GM23248 (cell line): ENCODE measurements at regions not wholly inside any gene's neighbourhood (a gene's known extent, or its start where the extent isn't known, plus 50 kb on each side); places are given as distances from the start of the nearest gene placed in this dataset.
"Not testable (repeated sequence)": the region's sequence is repeated elsewhere in the genome, so short reads cannot be mapped to it uniquely, and the experiment has no call there.

Experiments used
- DNase-seq: peaks from one replicate; pipeline ENCODE4 v3.0.0-alpha.2; 2015
- H2AFZ ChIP-seq: fragments of 200-600 bp; sonication (generic); 2 replicates; pipeline ENCODE4 v1.6.1; 2016; ENCODE audit warnings: antibody characterized with exemption
- H3F3A ChIP-seq: fragments of 200-600 bp; sonication (generic); 2 replicates; pipeline ENCODE4 v1.6.1; 2016; ENCODE audit warnings: mild to moderate bottlenecking, antibody characterized with exemption, mixed run types; ENCODE audit not compliant: insufficient read depth
- H3K27ac ChIP-seq: fragments of 200-600 bp; sonication (generic); 2 replicates; pipeline ENCODE4 v1.5.1; 2016; ENCODE audit warnings: mild to moderate bottlenecking
- H3K27me3 ChIP-seq: fragments of 200-600 bp; sonication (generic); replicated peaks from 2 replicates; pipeline ENCODE4 v1.6.1; 2016; ENCODE audit warnings: mild to moderate bottlenecking; ENCODE audit not compliant: insufficient read depth
- H3K36me3 ChIP-seq: fragments of 200-600 bp; sonication (generic); 2 replicates; pipeline ENCODE4 v1.6.1; 2016; ENCODE audit warnings: low read depth, mild to moderate bottlenecking
- H3K4me1 ChIP-seq: fragments of 200-600 bp; sonication (generic); 2 replicates; pipeline ENCODE4 v1.6.1; 2016; ENCODE audit warnings: mild to moderate bottlenecking; ENCODE audit not compliant: insufficient read depth
- H3K4me2 ChIP-seq: fragments of 200-600 bp; sonication (generic); one replicate; pipeline ENCODE4 v1.6.1; 2016; ENCODE audit warnings: mild to moderate bottlenecking; ENCODE audit not compliant: unreplicated experiment
- H3K4me3 ChIP-seq: fragments of 200-600 bp; sonication (generic); 2 replicates; pipeline ENCODE4 v1.5.1; 2016; ENCODE audit warnings: mild to moderate bottlenecking
- H3K79me2 ChIP-seq: fragments of 200-600 bp; sonication (generic); 2 replicates; pipeline ENCODE4 v1.6.1; 2016; ENCODE audit warnings: mild to moderate bottlenecking; ENCODE audit not compliant: insufficient read depth
- H3K9ac ChIP-seq: fragments of 200-600 bp; sonication (generic); 2 replicates; pipeline ENCODE4 v1.6.1; 2016; ENCODE audit warnings: mild to moderate bottlenecking
- H3K9me2 ChIP-seq: fragments of 200-600 bp; sonication (generic); 2 replicates; pipeline ENCODE4 v1.6.1; 2016; ENCODE audit warnings: mixed run types, mild to moderate bottlenecking, moderate library complexity; ENCODE audit not compliant: insufficient read depth
- H3K9me3 ChIP-seq: fragments of 200-600 bp; sonication (generic); one replicate; pipeline ENCODE4 v1.6.1; 2017; ENCODE audit warnings: low read depth
- H4K20me1 ChIP-seq: fragments of 200-600 bp; sonication (generic); 2 replicates; pipeline ENCODE4 v1.6.0; 2016; ENCODE audit not compliant: insufficient read depth
- EZH2 ChIP-seq: fragments of 200-600 bp; sonication (generic); IDR thresholded peaks from 2 replicates; pipeline ENCODE4 v1.6.1; 2018; ENCODE audit warnings: antibody characterized with exemption, mild to moderate bottlenecking; ENCODE audit not compliant: insufficient read depth, poor library complexity, severe bottlenecking
- EZH2phosphoT487 ChIP-seq: fragments of 200-600 bp; sonication (generic); IDR thresholded peaks from 2 replicates; pipeline ENCODE4 v1.6.1; 2018; ENCODE audit warnings: antibody characterized with exemption, moderate library complexity, mild to moderate bottlenecking, low read depth; ENCODE audit not compliant: insufficient read depth
- WGBS, 2 experiments: methylation state at CpG; one replicate each; pipeline ENCODE4 v1.1.6; 2015 to 2017; ENCODE audit warnings: low lambda C conversion rate in 2 of 2, low coverage in 1 of 2; ENCODE audit errors: missing lambda C conversion rate in 2 of 2; 5-methylcytosine and 5-hydroxymethylcytosine counted together
- in situ Hi-C: fragments of 300-500 bp; cut with MboI; formaldehyde crosslinking; loops from 2 replicates; pipeline ENCODE4 v1.15.0; 2020

DNA sequence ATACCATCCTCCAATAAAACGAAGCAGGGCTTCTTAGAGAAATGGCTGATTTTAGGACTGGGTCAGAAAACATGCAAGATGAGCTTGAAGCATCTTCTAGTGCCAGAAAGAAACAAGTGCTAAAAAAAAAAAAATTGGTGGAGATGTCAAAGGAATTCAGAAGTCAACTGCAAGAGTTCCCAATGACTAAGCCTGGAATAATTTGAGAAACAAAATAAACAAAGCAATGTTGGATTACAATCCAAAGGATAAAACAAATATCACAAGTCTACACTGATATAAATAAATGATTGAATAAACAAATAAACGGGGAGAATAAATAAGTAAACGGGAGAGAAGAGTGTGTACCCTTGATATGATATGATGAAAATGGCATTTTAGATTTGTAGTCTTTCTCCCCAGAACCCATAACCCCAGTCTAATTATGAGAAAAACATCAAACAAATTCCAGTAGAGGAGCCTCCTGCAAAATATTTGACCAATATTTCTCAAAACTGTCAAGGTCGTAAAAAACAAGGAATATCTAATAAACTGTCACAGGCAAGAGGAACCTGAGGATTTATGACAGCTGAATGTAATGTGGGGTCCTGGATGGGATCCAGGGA lies 63.5 kb upstream of the CCL21 start:
- in situ Hi-C loops = no loop called here
- 46 to 48% methylated on average over 4 of the region's 4 CpGs for WGBS, 2 experiments
- no peaks in the 10 kb centered on the region for H3K9me2 ChIP-seq
- peaks cover 12% of the 10 kb centered on the region for H3K27me3 ChIP-seq
- no peak overlapping the region for H3K4me2 ChIP-seq
- H3K27ac ChIP-seq = no peak overlapping the region
- no peaks in the 10 kb centered on the region for H3K4me1 ChIP-seq
- no peaks in the 10 kb centered on the region for H3K36me3 ChIP-seq
- H3F3A ChIP-seq = no peaks in the 10 kb centered on the region
- no peak overlapping the region for H2AFZ ChIP-seq
- no peak overlapping the region for H3K4me3 ChIP-seq
- no peak for TF ChIP-seq EZH2
- no peak for TF ChIP-seq EZH2phosphoT487
- H4K20me1 ChIP-seq = no peaks in the 10 kb centered on the region
- H3K9me3 ChIP-seq = no peaks in the 10 kb centered on the region
- H3K79me2 ChIP-seq = no peaks in the 10 kb centered on the region
- no peak for DNase-seq
- H3K9ac ChIP-seq = no peak overlapping the region

DNA sequence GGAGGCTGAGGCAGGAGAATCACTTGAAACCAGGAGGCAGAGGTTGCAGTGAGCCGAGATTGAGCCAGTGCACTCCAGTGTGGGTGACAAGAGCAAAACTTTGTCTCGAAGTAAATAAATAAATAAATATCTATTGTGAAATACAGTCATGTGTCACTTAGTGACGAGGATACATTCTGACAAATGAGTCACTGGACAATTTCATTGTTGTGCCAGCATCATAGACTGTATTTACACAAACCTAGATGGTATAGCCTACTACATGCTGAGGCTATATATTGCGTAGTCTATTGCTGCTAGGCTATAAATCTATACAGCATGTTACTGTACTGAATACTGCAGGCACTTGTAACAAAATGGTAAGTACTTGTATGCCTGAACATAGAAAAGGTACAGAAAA lies 61.1 kb upstream of the CCL21 start:
- Histone ChIP-seq H2AFZ (no peak overlapping the region), H3K9me3 (no peaks in the 10 kb centered on the region), H3K4me3 (no peak overlapping the region), H3K79me2 (no peaks in the 10 kb centered on the region), H3K27ac (no peak overlapping the region), H3K36me3 (no peaks in the 10 kb centered on the region), H3K4me2 (no peak overlapping the region), H4K20me1 (no peaks in the 10 kb centered on the region), H3K4me1 (no peaks in the 10 kb centered on the region), H3K27me3 (peaks cover 12% of the 10 kb centered on the region), H3K9me2 (no peaks in the 10 kb centered on the region), H3F3A (no peaks in the 10 kb centered on the region), H3K9ac (no peak overlapping the region)
- in situ Hi-C loops = no loop called here
- DNase-seq = peak; percentile 35
- TF ChIP-seq EZH2phosphoT487 = no peak
- no peak for TF ChIP-seq EZH2
- 49 to 51% methylated on average over 4 of the region's 4 CpGs for WGBS, 2 experiments

DNA sequence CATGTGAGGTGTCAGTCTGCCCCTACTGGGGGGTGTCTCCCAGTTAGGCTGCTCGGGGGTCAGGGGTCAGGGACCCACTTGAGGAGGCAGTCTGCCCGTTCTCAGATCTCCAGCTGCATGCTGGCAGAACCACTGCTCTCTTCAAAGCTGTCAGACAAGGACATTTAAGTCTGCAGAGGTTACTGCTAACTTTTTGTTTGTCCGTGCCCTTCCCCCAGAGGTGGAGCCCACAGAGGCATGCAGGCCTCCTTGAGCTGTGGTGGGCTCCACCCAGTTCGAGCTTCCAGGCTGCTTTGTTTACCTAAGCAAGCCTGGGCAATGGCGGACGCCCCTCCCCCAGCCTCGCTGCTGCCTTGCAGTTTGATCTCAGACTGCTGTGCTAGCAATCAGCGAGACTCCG lies 57.2 kb upstream of the CCL21 start:
- in situ Hi-C loops, H2AFZ ChIP-seq, DNase-seq, H3K27ac ChIP-seq, H4K20me1 ChIP-seq, H3K4me3 ChIP-seq, H3K9me2 ChIP-seq, H3K9ac ChIP-seq, H3K4me2 ChIP-seq, H3F3A ChIP-seq, H3K4me1 ChIP-seq, H3K36me3 ChIP-seq, H3K79me2 ChIP-seq, H3K9me3 ChIP-seq: not testable (repeated sequence)
- peaks cover 10% of the 10 kb centered on the region for H3K27me3 ChIP-seq
- WGBS, 2 experiments = 48 to 54% methylated on average over 9 of the region's 9 CpGs

DNA sequence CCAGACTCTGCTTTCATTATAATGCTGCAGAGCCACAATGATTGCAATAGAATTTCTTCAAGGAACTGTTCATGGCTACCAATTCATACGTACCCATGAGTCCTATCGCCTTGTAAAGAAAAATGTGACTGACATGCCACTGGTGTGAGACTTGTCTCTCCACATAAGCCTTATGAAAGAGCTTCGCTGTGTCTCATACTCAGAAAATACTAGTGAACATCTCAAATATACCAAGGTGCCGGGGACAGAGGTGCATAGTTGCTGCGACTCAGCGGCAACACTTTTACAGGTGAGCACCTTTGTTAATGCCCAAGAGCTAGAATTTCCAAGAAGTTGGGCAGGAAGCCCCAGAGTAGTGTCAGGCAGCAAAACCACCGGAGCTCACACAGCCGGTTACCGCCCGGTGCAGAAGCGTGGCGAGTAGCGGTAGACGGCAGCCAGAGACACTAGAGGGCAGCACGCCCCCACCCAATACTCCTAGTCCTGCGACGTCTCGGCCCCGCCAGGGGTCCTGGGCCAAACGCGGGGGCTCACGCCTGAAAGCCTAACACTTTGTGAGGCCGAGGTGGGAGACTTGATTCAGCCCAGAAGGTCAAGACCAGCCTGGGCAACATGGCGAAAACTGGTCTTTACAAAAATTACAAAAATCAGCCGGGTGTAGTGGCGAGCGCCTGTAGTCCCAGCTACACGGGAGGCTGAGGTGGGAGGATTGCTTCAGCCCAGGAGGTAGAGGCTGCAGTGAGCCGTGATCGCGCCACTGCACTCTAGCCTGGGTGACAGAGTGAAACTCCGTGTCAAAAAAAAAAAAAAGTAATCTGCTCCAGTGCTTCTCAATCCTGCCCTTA lies 50.5 kb upstream of the CCL21 start:
- H3K27ac ChIP-seq, H3K4me3 ChIP-seq, H3K9ac ChIP-seq, H3K27me3 ChIP-seq, H2AFZ ChIP-seq, H3K9me2 ChIP-seq, H3F3A ChIP-seq, H3K4me1 ChIP-seq, in situ Hi-C loops, H3K79me2 ChIP-seq, H4K20me1 ChIP-seq, H3K36me3 ChIP-seq, H3K9me3 ChIP-seq, H3K4me2 ChIP-seq: not testable (repeated sequence)
- peak; percentile 36 for DNase-seq
- 35% methylated on average over 32 of the region's 32 CpGs for WGBS, 2 experiments
